Gastroesophageal sphincter (tissue), 4 donors: ENCODE measurements at regions not wholly inside any gene's neighbourhood (a gene's known extent, or its start where the extent isn't known, plus 50 kb on each side); places are given as distances from the start of the nearest gene placed in this dataset.
A peak's percentile ranks its signal among the peaks of the same experiment; 100 is the strongest.

Experiments used
- ATAC-seq: fragments of 150-250 bp; one replicate; pipeline ENCODE4 v1.9.1; 2016; ENCODE audit warnings: mild to moderate bottlenecking, moderate library complexity
- H3K27ac ChIP-seq, 4 donors: fragments of 200-600 bp; sonication (generic) in 3 of 4; 1 replicate in 3 of 4; 2 replicates in 1 of 4; pipeline ENCODE4 v1.5.1; 2016 to 2019
- H3K27me3 ChIP-seq: fragments of 200-600 bp; sonication (generic); one replicate; pipeline ENCODE4 v1.5.1; 2019
- H3K36me3 ChIP-seq, 2 donors: fragments of 200-600 bp; sonication (generic); one replicate each; pipeline ENCODE4 v1.5.1; 2019; ENCODE audit warnings: control low read depth in 1 of 2
- H3K4me1 ChIP-seq, 3 donors: fragments of 200-600 bp; sonication (generic); 1 replicate in 2 of 3; 2 replicates in 1 of 3; pipeline ENCODE4 v1.5.1; 2016 to 2019; ENCODE audit warnings: control low read depth in 2 of 3
- H3K4me3 ChIP-seq, 2 donors: fragments of 200-600 bp; sonication (generic); one replicate each; pipeline ENCODE4 v1.5.1; 2019; ENCODE audit warnings: mild to moderate bottlenecking in 1 of 2, moderate library complexity in 1 of 2
- H3K9me3 ChIP-seq, 3 donors: fragments of 200-600 bp; sonication (generic); one replicate each; pipeline ENCODE4 v1.5.1; 2017 to 2019; ENCODE audit warnings: control low read depth in 2 of 3
- CTCF ChIP-seq, 4 experiments: fragments of 200-600 bp in 2 of 4; fragments of 450-650 bp in 2 of 4; sonication (generic) in 1 of 4; IDR thresholded peaks; one replicate each; pipeline ENCODE4 v1.5.1; 2017 to 2019; ENCODE audit warnings: antibody characterized with exemption in 4 of 4, mild to moderate bottlenecking in 2 of 4, moderate library complexity in 2 of 4
- EP300 ChIP-seq: sonication (generic); formaldehyde crosslinking; IDR thresholded peaks from one replicate; pipeline ENCODE4 v1.6.1; 2017; ENCODE audit warnings: antibody characterized with exemption, mild to moderate bottlenecking
- POLR2A ChIP-seq, 2 donors: fragments of 450-650 bp; IDR thresholded peaks; one replicate each; pipeline ENCODE4 v1.6.1; 2017; ENCODE audit warnings: antibody characterized with exemption in 2 of 2, mild to moderate bottlenecking in 2 of 2, moderate library complexity in 1 of 2
- POLR2AphosphoS5 ChIP-seq: sonication (generic); formaldehyde crosslinking; IDR thresholded peaks from one replicate; pipeline ENCODE4 v1.6.1; 2017; ENCODE audit warnings: antibody characterized with exemption
- WGBS, 2 donors: methylation state at CpG; one replicate each; pipeline ENCODE4 v1.1.5; 2018; ENCODE audit warnings: low coverage in 1 of 2; 5-methylcytosine and 5-hydroxymethylcytosine counted together

- H3K4me1 ChIP-seq = peaks cover 3 to 20% (median 5%) of the 10 kb centered on the region in 3 donors
- 19 to 43% methylated on average over 1 to 2 of the region's 2 CpGs for WGBS, 2 donors
- H3K27me3 ChIP-seq = no peaks in the 10 kb centered on the region
- no peaks in the 10 kb centered on the region for H3K36me3 ChIP-seq
- no peak for ATAC-seq
- H3K27ac ChIP-seq = no peak overlapping the region
- TF ChIP-seq POLR2AphosphoS5 = peak; percentile 22
- no peak for TF ChIP-seq POLR2A (IDR thresholded peaks at IDR 0.05)
- H3K9me3 ChIP-seq = no peaks in the 10 kb centered on the region
- H3K4me3 ChIP-seq = no peak overlapping the region
Observed at GRCh38 chr5:61280761-61281427, 51.2 kb upstream of the ZSWIM6 start.

- no peak overlapping the region for H3K4me3 ChIP-seq
- WGBS, 2 donors = 89 to 100% methylated on average over 1 of the region's 1 CpG
- TF ChIP-seq EP300 (no peak), POLR2AphosphoS5 (no peak), CTCF (IDR thresholded peaks at IDR 0.05) (no peak), POLR2A (IDR thresholded peaks at IDR 0.05) (no peak)
- no peaks in the 10 kb centered on the region for H3K27me3 ChIP-seq
- no peak overlapping the region for H3K27ac ChIP-seq
- H3K36me3 ChIP-seq = no peaks in the 10 kb centered on the region
- H3K4me1 ChIP-seq = peaks cover 3 to 20% (median 5%) of the 10 kb centered on the region in 3 donors
- no peaks in the 10 kb centered on the region for H3K9me3 ChIP-seq
- no peak for ATAC-seq
Observed at GRCh38 chr5:61281686-61282085, 50.4 kb upstream of the ZSWIM6 start.
